GM19463 (cell line): ENCODE measurements at regions not wholly inside any gene's neighbourhood (a gene's known extent, or its start where the extent isn't known, plus 50 kb on each side); places are given as distances from the start of the nearest gene placed in this dataset.

Experiments used
- ATAC-seq: cut with Tn5 transposase; IDR thresholded peaks from one replicate; pipeline ENCODE4 v1.9.1; 2021; ENCODE audit warnings: mild to moderate bottlenecking, moderate library complexity; ENCODE audit not compliant: unreplicated experiment

- ATAC-seq, result no peak
These were observed 251.4 kb downstream of the GLI2 start for GRCh38 chr2:120986898-120987650.

- no peak for ATAC-seq
These were observed 252.5 kb downstream of the GLI2 start for GRCh38 chr2:120988051-120988699.

- no peak for ATAC-seq
These were observed 253.2 kb downstream of the GLI2 start for GRCh38 chr2:120988700-120989511.

- ATAC-seq, result no peak
These were observed 254.1 kb downstream of the GLI2 start for GRCh38 chr2:120989512-120990441.

- no peak for ATAC-seq
These were observed 254.8 kb downstream of the GLI2 start for GRCh38 chr2:120990451-120990871.

GRCh38 chr2:120991441-120991840, 255.8 kb downstream of the GLI2 start:
- no peak for ATAC-seq

GRCh38 chr2:120992791-120993555, 257.3 kb downstream of the GLI2 start:
- no peak for ATAC-seq

- ATAC-seq, result no peak
These were observed 258.0 kb downstream of the GLI2 start for GRCh38 chr2:120993661-120994060.

- ATAC-seq, result no peak
These were observed 258.8 kb downstream of the GLI2 start for GRCh38 chr2:120994301-120994995.

GRCh38 chr2:120995152-120995551, 259.5 kb downstream of the GLI2 start:
- no peak for ATAC-seq

GRCh38 chr2:120995656-120996190, 260.1 kb downstream of the GLI2 start:
- ATAC-seq, result no peak

- no peak for ATAC-seq
These were observed 263.9 kb downstream of the GLI2 start for GRCh38 chr2:120999377-121000097.

- ATAC-seq, result no peak
These were observed 265.1 kb downstream of the GLI2 start for GRCh38 chr2:121000804-121001203.

- ATAC-seq, result no peak
These were observed 266.0 kb downstream of the GLI2 start for GRCh38 chr2:121001641-121002040.

- ATAC-seq, result no peak
These were observed 266.9 kb downstream of the GLI2 start for GRCh38 chr2:121002597-121002996.

GRCh38 chr2:121003391-121003790, 267.7 kb downstream of the GLI2 start:
- ATAC-seq, result no peak

GRCh38 chr2:121004359-121004758, 268.7 kb downstream of the GLI2 start:
- ATAC-seq, result no peak

- ATAC-seq, result no peak
These were observed 269.3 kb downstream of the GLI2 start for GRCh38 chr2:121004950-121005349.
